ENCODE measurements at regions not wholly inside any gene's neighbourhood (a gene's known extent, or its start where the extent isn't known, plus 50 kb on each side); places are given as distances from the start of the nearest gene placed in this dataset.
"Not testable (repeated sequence)": the region's sequence is repeated elsewhere in the genome, so short reads cannot be mapped to it uniquely, and the experiment has no call there.

GRCh38 chr5:116730185-116730584 is 155.6 kb upstream of the SEMA6A start:
- no peak for DNase-seq (ENCODE audit: low spot score)
- intact Hi-C loops (cut with DNase I), result no loop called here

- DNase-seq (ENCODE audit: low spot score), result no peak
- intact Hi-C loops (cut with DNase I), result no loop called here
Measured at GRCh38 chr5:116727248-116727647, 152.6 kb upstream of the SEMA6A start.

- intact Hi-C loops (cut with DNase I), result not testable (repeated sequence)
Measured at GRCh38 chr5:116726180-116726579, 151.6 kb upstream of the SEMA6A start.

GRCh38 chr5:116724971-116725370 is 150.3 kb upstream of the SEMA6A start:
- intact Hi-C loops (cut with DNase I), result no loop called here
- DNase-seq (ENCODE audit: low spot score), result no peak

More at GRCh38 chr5:116726180-116726579, 151.6 kb upstream of the SEMA6A start:
- DNase-seq (ENCODE audit: low spot score), result not testable (repeated sequence)

- no peak for DNase-seq (ENCODE audit: low spot score)
- intact Hi-C loops (cut with DNase I), result no loop called here
Measured at GRCh38 chr5:116722651-116723050, 148.0 kb upstream of the SEMA6A start.

GRCh38 chr5:116719106-116719505 is 144.5 kb upstream of the SEMA6A start:
- intact Hi-C loops (cut with DNase I), result no loop called here

GRCh38 chr5:116718317-116718716 is 143.7 kb upstream of the SEMA6A start:
- DNase-seq (ENCODE audit: low spot score), result no peak
- intact Hi-C loops (cut with DNase I), result no loop called here

More at GRCh38 chr5:116719106-116719505, 144.5 kb upstream of the SEMA6A start:
- no peak for DNase-seq (ENCODE audit: low spot score)

- intact Hi-C loops (cut with DNase I), result no loop called here
- no peak for DNase-seq (ENCODE audit: low spot score)
Measured at GRCh38 chr5:116709082-116709481, 134.5 kb upstream of the SEMA6A start.

- DNase-seq (ENCODE audit: low spot score); intact Hi-C loops (cut with DNase I): not testable (repeated sequence)
Measured at GRCh38 chr5:116705121-116705519, 130.5 kb upstream of the SEMA6A start.

GRCh38 chr5:116703941-116704340 is 129.3 kb upstream of the SEMA6A start:
- DNase-seq (ENCODE audit: low spot score), result no peak
- intact Hi-C loops (cut with DNase I), result no loop called here

- DNase-seq (ENCODE audit: low spot score), result no peak
- intact Hi-C loops (cut with DNase I), result no loop called here
Measured at GRCh38 chr5:116703328-116703727, 128.7 kb upstream of the SEMA6A start.

- no peak for DNase-seq (ENCODE audit: low spot score)
- intact Hi-C loops (cut with DNase I), result no loop called here
Measured at GRCh38 chr5:116702776-116703175, 128.2 kb upstream of the SEMA6A start.

- no peak for DNase-seq (ENCODE audit: low spot score)
- intact Hi-C loops (cut with DNase I), result no loop called here
Measured at GRCh38 chr5:116699332-116699731, 124.7 kb upstream of the SEMA6A start.

GRCh38 chr5:116696366-116696765 is 121.7 kb upstream of the SEMA6A start:
- intact Hi-C loops (cut with DNase I), result no loop called here
- no peak for DNase-seq (ENCODE audit: low spot score)

GRCh38 chr5:116695681-116696080 is 121.1 kb upstream of the SEMA6A start:
- DNase-seq (ENCODE audit: low spot score), result no peak
- intact Hi-C loops (cut with DNase I), result no loop called here

- no peak for DNase-seq (ENCODE audit: low spot score)
- intact Hi-C loops (cut with DNase I), result no loop called here
Measured at GRCh38 chr5:116686438-116686837, 111.8 kb upstream of the SEMA6A start.

GRCh38 chr5:116685931-116686330 is 111.3 kb upstream of the SEMA6A start:
- DNase-seq (ENCODE audit: low spot score), result no peak
- intact Hi-C loops (cut with DNase I), result no loop called here

- intact Hi-C loops (cut with DNase I), result no loop called here
- DNase-seq (ENCODE audit: low spot score), result no peak
Measured at GRCh38 chr5:116685069-116685468, 110.4 kb upstream of the SEMA6A start.

- intact Hi-C loops (cut with DNase I), result no loop called here
- DNase-seq (ENCODE audit: low spot score), result no peak
Measured at GRCh38 chr5:116681334-116682013, 106.9 kb upstream of the SEMA6A start.

- intact Hi-C loops (cut with DNase I), result no loop called here
- DNase-seq (ENCODE audit: low spot score), result no peak
Measured at GRCh38 chr5:116675626-116675910, 100.9 kb upstream of the SEMA6A start.

- intact Hi-C loops (cut with DNase I), result no loop called here
- DNase-seq (ENCODE audit: low spot score), result no peak
Measured at GRCh38 chr5:116674881-116675625, 100.4 kb upstream of the SEMA6A start.

Measured in cardiac septum (tissue), 1 donor.